GM21447 (cell line): ENCODE measurements at regions not wholly inside any gene's neighbourhood (a gene's known extent, or its start where the extent isn't known, plus 50 kb on each side); places are given as distances from the start of the nearest gene placed in this dataset.

Source experiments
- ATAC-seq: cut with Tn5 transposase; IDR thresholded peaks from one replicate; pipeline ENCODE4 v1.9.1; 2021; ENCODE audit not compliant: unreplicated experiment

DNA sequence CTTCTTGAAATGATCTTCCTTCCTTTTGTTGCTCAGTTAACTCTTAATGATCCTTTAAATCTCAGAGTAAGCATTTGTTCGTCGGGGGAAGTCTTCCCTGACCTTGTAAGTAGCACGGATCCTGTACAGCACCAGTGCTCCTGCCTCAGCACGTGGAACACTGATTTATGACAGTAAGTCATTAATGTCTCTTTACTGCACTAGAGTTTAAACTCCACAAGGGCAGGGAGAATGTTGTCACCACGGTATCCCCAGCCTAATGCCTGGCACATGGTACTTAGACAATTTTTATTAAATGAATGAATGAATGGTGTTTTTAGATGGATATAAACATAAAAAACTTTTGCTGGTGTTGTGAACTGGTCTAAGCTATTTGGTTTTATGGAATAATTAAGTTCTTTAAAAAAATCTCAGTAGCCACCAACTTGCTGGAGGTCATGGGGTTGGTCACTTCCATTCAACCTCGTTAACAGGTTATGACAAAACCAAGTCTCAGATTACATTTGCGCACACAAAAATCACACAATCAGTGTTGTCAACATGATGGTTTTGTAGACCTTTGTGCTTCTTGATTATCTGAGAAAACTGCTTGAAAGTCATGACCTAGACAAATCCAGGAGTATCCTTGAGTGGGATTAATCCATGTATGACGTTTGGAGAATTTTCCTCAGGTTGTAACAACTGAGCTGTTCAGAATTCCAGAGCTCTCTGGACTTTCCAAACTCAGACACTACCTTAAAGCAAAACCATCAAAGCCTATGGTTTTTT is 326.9 kb downstream of the DUSP10 start:
- no peak for ATAC-seq

GRCh38 chr1:221415651-221416050 is 326.2 kb downstream of the DUSP10 start:
- ATAC-seq: no peak

- ATAC-seq: no peak
These were observed 325.7 kb downstream of the DUSP10 start for GRCh38 chr1:221416142-221416541.

DNA sequence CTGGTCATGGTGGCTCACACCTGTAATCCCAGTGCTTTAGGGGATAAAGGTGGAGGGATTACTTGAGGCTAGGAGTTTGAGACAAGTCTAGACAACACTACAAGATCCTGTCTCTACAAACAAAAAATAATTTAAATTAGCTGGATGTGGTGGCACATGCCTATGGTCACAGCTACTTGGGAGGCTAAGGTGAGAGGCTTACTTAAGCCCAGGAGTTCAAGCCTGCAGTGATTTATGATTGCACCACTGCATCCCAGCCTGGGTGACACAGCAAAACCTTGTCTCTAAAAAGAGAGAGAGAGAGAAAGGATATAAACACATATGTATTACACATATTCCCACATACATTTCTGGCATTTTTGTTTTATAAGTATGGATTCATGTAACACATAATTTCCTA is 325.2 kb downstream of the DUSP10 start:
- no peak for ATAC-seq

GRCh38 chr1:221418346-221418745 is 323.5 kb downstream of the DUSP10 start:
- ATAC-seq: no peak

DNA sequence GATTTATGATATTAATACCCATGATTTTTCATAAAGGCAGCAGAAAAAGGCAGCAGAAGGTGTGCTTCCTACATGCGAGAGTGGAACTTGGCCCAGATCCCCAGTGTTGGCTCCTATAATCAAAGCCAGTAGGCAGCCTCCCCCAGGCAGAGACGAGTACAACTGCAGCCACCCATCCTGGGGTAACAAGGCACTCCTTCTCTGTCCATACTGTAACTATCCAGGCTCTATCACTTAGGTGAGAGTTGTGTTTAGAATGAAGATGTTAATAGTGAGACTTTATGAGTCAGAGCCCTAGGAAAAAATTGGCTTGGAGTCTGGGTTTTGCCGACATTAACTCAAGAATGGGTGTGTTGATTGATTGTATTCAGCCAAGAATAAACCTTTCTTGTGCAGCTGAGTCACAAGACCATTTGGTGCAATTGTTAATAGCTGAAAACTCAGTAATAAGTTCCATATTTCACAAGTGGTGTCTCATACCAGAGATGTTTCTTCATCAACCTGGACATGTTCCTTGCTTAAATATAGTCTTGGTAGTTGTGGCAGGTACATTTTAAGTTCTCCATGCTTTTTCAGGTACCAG is 322.3 kb downstream of the DUSP10 start:
- no peak for ATAC-seq

DNA sequence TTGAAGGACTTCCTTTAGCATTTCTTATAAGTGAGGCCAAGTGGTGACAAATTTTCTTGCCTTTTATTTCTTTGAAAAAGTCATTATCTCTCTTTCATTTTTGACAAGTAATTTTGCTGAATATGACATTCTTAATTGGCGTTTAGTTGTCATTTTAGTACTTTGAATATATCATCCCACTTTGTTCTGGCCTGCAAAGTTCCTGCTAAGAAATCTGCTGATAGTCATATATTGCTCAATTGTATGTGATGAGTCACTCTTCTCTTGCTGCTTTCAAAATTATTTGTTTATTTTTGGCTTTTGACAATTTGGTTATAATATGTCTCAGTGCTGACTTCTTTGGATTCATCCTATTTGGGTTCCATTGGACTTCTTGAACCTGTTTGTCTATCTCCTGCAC is 312.6 kb downstream of the DUSP10 start:
- ATAC-seq: no peak

DNA sequence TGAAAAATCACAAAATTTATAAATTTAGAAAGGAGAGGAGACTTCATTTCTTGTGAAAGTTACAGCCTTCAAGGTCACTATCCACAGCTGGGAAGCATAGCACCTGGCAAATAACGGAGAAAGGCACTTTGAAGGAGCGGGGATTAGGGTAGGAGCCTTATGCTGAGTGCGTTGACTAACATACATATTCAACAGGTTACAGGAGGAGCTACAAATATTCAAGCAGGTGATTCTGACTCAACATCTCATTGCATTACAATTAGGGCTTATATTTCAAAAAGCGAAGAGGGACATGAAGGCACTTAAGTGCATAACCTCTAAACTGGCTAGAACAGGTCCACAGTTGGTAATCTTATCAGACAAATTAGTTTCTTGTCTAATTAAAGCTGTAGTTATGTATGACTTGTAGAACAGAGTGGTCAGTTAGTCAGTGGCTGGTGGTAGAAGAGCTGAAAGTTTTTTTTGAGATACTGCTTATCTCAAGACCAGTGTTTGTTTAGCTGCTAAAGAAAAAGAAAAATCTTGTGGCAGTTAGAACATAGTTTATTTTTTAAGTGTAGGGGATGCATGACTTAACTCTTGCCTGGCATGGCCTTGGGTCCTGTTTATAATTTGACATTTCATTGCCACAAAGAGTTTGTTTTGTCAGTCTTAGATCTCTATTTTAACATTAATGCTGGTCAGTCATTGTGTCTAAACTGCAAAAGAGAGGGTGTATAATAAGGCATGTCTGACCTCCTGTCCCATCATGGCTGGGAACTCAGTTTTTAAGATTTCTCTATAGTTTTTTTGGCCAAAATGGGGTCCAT is 311.5 kb downstream of the DUSP10 start:
- ATAC-seq: no peak

- ATAC-seq: no peak
These were observed 310.7 kb downstream of the DUSP10 start for GRCh38 chr1:221431068-221431651.

GRCh38 chr1:221431961-221432360 is 309.9 kb downstream of the DUSP10 start:
- no peak for ATAC-seq

- ATAC-seq: peak; percentile 38
These were observed 306.4 kb downstream of the DUSP10 start for GRCh38 chr1:221435504-221435904.

- no peak for ATAC-seq
These were observed 304.7 kb downstream of the DUSP10 start for GRCh38 chr1:221437171-221437570.

DNA sequence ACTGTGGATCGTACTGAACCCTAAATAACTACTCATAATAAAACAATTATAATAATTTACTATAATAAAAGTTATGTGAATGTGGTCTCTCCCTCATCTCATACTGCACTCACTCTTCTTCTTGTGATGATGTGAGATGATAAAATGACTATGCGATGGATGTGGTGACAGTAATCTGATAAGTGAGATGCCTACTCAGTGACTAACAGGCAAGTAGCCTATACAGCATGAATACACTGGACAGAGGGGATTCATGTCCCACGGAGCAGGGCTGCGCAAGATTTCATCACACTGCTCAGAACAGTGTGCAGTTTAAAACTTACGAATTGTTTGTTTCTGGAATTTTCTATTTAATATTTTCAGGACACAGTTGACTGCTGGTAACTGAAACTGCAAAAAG is 304.0 kb downstream of the DUSP10 start:
- ATAC-seq: no peak

- ATAC-seq: peak; percentile 94
These were observed 302.7 kb downstream of the DUSP10 start for GRCh38 chr1:221439008-221439746.

- peak; percentile 37 for ATAC-seq
These were observed 302.0 kb downstream of the DUSP10 start for GRCh38 chr1:221439747-221440501.

- no peak for ATAC-seq
These were observed 301.2 kb downstream of the DUSP10 start for GRCh38 chr1:221440658-221441057.

DNA sequence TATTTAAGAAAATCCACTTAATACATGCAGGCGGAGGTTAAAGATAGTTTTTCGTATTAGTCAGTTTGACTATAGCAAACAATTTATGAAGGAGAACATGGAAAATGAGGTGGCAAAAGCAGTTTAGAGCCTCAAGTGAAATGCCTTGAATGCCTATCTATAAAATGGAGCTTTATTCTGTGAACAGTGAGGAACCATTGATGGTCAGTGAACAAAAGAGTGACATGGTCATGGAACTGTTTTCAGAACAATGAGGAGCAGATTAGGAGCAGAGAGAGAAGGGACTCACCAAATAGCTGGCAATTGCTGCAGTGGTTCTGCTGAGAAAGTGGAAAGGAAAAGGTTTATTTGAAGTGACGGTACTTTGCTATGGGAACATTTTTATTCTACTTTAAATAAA is 299.8 kb downstream of the DUSP10 start:
- no peak for ATAC-seq

- ATAC-seq: no peak
These were observed 297.5 kb downstream of the DUSP10 start for GRCh38 chr1:221444346-221444745.

GRCh38 chr1:221448585-221449175 is 293.2 kb downstream of the DUSP10 start:
- no peak for ATAC-seq

GRCh38 chr1:221449194-221449593 is 292.7 kb downstream of the DUSP10 start:
- ATAC-seq: no peak
